ENCODE measurements at regions not wholly inside any gene's neighbourhood (a gene's known extent, or its start where the extent isn't known, plus 50 kb on each side); places are given as distances from the start of the nearest gene placed in this dataset.
"Not testable (repeated sequence)": the region's sequence is repeated elsewhere in the genome, so short reads cannot be mapped to it uniquely, and the experiment has no call there.

GRCh38 chr3:152583963-152584362 is 251.0 kb upstream of the P2RY1 start:
- no peak for DNase-seq

- no peak for DNase-seq
Observed at GRCh38 chr3:152586974-152587373, 248.0 kb upstream of the P2RY1 start.

- DNase-seq: no peak
Observed at GRCh38 chr3:152587861-152588260, 247.1 kb upstream of the P2RY1 start.

GRCh38 chr3:152589644-152590043 is 245.3 kb upstream of the P2RY1 start:
- peak; percentile 33 for DNase-seq

- DNase-seq: peak; percentile 73
Observed at GRCh38 chr3:152591515-152591914, 243.4 kb upstream of the P2RY1 start.

GRCh38 chr3:152593242-152593641 is 241.7 kb upstream of the P2RY1 start:
- no peak for DNase-seq

- peak; percentile 96 for DNase-seq
Observed at GRCh38 chr3:152595975-152596821, 238.7 kb upstream of the P2RY1 start.

GRCh38 chr3:152596832-152597231 is 238.1 kb upstream of the P2RY1 start:
- not testable (repeated sequence) for DNase-seq

- DNase-seq: no peak
Observed at GRCh38 chr3:152606146-152606545, 228.8 kb upstream of the P2RY1 start.

GRCh38 chr3:152607179-152607578 is 227.8 kb upstream of the P2RY1 start:
- no peak for DNase-seq

GRCh38 chr3:152608696-152609594 is 226.0 kb upstream of the P2RY1 start:
- DNase-seq: no peak

- DNase-seq: no peak
Observed at GRCh38 chr3:152609891-152610290, 225.0 kb upstream of the P2RY1 start.

- DNase-seq: no peak
Observed at GRCh38 chr3:152610622-152611021, 224.3 kb upstream of the P2RY1 start.

GRCh38 chr3:152611905-152612304 is 223.0 kb upstream of the P2RY1 start:
- DNase-seq: no peak

- no peak for DNase-seq
Observed at GRCh38 chr3:152613851-152614250, 221.1 kb upstream of the P2RY1 start.

- no peak for DNase-seq
Observed at GRCh38 chr3:152615681-152616080, 219.2 kb upstream of the P2RY1 start.

GRCh38 chr3:152617609-152618008 is 217.3 kb upstream of the P2RY1 start:
- no peak for DNase-seq

- DNase-seq: no peak
Observed at GRCh38 chr3:152618529-152618928, 216.4 kb upstream of the P2RY1 start.

- no peak for DNase-seq
Observed at GRCh38 chr3:152619691-152620090, 215.2 kb upstream of the P2RY1 start.

GRCh38 chr3:152620395-152620794 is 214.5 kb upstream of the P2RY1 start:
- DNase-seq: no peak

GRCh38 chr3:152621006-152621868 is 213.7 kb upstream of the P2RY1 start:
- DNase-seq: no peak

- no peak for DNase-seq
Observed at GRCh38 chr3:152621967-152622810, 212.7 kb upstream of the P2RY1 start.
